Left lung (tissue), 4 donors: ENCODE measurements at regions not wholly inside any gene's neighbourhood (a gene's known extent, or its start where the extent isn't known, plus 50 kb on each side); places are given as distances from the start of the nearest gene placed in this dataset.

Experiments used
- ATAC-seq: fragments of 200-7000 bp; cut with Tn5 transposase; one replicate; pipeline ENCODE4 v1.9.1; 2020; ENCODE audit warnings: moderate library complexity
- DNase-seq, 4 donors: peaks; one replicate each; pipeline ENCODE4 v3.0.0-alpha.2; 2013 to 2020
- H3K27ac ChIP-seq, 2 donors: fragments of 200-600 bp; sonication (generic) in 1 of 2; one replicate each; pipeline versions ENCODE4 v1.5.0 to v1.8.0; 2020 to 2021
- H3K27me3 ChIP-seq, 2 donors: fragments of 200-600 bp; sonication (generic) in 1 of 2; one replicate each; pipeline versions ENCODE4 v1.5.0 to v1.8.0; 2020 to 2021
- H3K36me3 ChIP-seq, 2 donors: fragments of 200-600 bp; sonication (generic) in 1 of 2; one replicate each; pipeline versions ENCODE4 v1.5.0 to v1.8.0; 2020 to 2021
- H3K4me1 ChIP-seq, 2 donors: fragments of 200-600 bp; one replicate each; pipeline ENCODE4 v1.8.0; 2021
- H3K4me3 ChIP-seq, 2 donors: fragments of 200-600 bp; sonication (generic) in 1 of 2; one replicate each; pipeline versions ENCODE4 v1.5.0 to v1.8.0; 2020 to 2021; ENCODE audit warnings: mild to moderate bottlenecking in 1 of 2
- H3K9me3 ChIP-seq, 2 donors: fragments of 200-600 bp; sonication (generic) in 1 of 2; one replicate each; pipeline versions ENCODE4 v1.5.0 to v1.8.0; 2020 to 2021
- intact Hi-C, 2 donors: fragments of 100-400 bp; cut with DNase I; formaldehyde crosslinking; loops; one replicate each; pipeline versions ENCODE4 v1.11.2 to v1.14.2; 2022
- TF ChIP-seq, protein P1 (sequence below), 2 donors: fragments of 200-600 bp; sonication (generic) in 1 of 2; IDR thresholded peaks; one replicate each; pipeline versions ENCODE4 v1.5.0 to v1.8.0; 2021; ENCODE audit warnings: antibody characterized with exemption in 2 of 2
- donor health status: DM: no; HTN: yes; CAD: no.
- donor health status: DM: no; HTN: no; CAD: no.

DNA sequence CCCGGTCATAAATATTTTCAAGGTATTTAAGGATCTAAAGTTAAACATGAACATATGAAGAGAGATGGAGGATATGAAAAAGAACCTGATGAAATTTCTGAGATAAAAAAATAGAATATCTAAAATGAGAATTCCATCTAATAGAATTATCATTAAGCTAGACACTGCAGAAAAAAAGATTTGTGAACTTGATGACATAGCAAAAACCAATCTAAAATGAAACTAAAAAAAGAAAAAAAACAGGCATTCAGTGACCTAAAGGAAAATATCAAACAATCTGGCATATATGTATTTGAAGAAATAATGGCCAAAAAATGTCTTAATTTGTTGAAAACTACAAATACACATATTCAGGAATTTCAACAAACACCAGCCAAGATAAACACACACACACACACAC is 81.6 kb upstream of the ZC3H12C start:
- TF ChIP-seq, protein P1, sequence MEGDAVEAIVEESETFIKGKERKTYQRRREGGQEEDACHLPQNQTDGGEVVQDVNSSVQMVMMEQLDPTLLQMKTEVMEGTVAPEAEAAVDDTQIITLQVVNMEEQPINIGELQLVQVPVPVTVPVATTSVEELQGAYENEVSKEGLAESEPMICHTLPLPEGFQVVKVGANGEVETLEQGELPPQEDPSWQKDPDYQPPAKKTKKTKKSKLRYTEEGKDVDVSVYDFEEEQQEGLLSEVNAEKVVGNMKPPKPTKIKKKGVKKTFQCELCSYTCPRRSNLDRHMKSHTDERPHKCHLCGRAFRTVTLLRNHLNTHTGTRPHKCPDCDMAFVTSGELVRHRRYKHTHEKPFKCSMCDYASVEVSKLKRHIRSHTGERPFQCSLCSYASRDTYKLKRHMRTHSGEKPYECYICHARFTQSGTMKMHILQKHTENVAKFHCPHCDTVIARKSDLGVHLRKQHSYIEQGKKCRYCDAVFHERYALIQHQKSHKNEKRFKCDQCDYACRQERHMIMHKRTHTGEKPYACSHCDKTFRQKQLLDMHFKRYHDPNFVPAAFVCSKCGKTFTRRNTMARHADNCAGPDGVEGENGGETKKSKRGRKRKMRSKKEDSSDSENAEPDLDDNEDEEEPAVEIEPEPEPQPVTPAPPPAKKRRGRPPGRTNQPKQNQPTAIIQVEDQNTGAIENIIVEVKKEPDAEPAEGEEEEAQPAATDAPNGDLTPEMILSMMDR (IDR thresholded peaks at IDR 0.05) = no peak
- Histone ChIP-seq H3K36me3 (no peaks in the 10 kb centered on the region), H3K4me3 (no peak overlapping the region), H3K27me3 (no peaks in the 10 kb centered on the region), H3K9me3 (peaks cover 0 to 23% of the 10 kb centered on the region in 2 donors), H3K4me1 (no peaks in the 10 kb centered on the region), H3K27ac (no peak overlapping the region)
- DNase-seq = no peak
- no peak for ATAC-seq
- intact Hi-C loops = no loop called here

DNA sequence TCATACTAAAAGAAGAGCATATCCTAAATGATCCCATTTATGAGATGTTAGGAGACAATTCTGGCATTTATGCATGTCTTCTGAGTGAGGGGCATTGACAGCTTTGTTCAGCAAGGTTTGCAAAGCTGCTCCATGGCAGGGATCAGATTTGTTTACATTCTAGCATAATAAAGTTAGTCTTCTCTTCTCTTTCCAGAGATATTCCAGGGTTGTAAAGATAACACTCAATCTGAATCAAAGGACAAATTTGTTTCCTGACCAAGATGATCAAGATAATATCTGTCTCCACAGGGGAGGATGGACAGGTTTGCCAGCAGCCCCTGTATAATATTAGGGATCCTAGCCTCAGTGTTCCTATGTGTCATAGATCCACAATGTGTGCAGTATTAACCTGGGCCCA is 77.5 kb upstream of the ZC3H12C start:
- intact Hi-C loops = no loop called here
- Histone ChIP-seq H3K36me3 (no peaks in the 10 kb centered on the region), H3K4me3 (no peak overlapping the region), H3K9me3 (peaks cover 0 to 17% of the 10 kb centered on the region in 2 donors), H3K27me3 (no peaks in the 10 kb centered on the region), H3K27ac (no peak overlapping the region), H3K4me1 (no peaks in the 10 kb centered on the region)
- no peak for DNase-seq
- TF ChIP-seq, protein P1 (IDR thresholded peaks at IDR 0.05) = no peak
- no peak for ATAC-seq

DNA sequence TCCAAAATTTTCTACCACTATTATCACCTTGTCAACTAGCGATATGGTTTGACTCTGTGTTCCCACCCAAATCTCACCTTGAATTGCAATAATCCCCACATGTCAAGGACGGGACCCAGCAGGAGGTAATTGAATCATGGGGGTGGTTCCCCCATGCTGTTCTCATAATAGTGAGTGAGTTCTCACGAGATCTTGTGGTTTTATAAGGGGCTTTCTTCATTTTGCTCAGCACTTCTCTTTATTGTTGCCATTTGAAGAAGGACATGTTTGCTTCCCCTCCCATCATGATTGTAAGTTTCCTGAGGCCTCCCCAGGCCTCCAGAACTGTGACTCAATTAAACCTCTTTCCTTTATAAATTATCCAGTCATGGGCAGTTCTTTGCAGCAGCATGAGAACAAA is 73.5 kb upstream of the ZC3H12C start:
- H3K9me3 ChIP-seq = no peaks in the 10 kb centered on the region
- TF ChIP-seq, protein P1 (IDR thresholded peaks at IDR 0.05) = no peak
- H3K36me3 ChIP-seq = no peaks in the 10 kb centered on the region
- H3K27me3 ChIP-seq = no peaks in the 10 kb centered on the region
- ATAC-seq = no peak
- H3K4me1 ChIP-seq = no peaks in the 10 kb centered on the region
- H3K27ac ChIP-seq = no peak overlapping the region
- intact Hi-C loops = no loop called here
- no peak for DNase-seq
- no peak overlapping the region for H3K4me3 ChIP-seq

DNA sequence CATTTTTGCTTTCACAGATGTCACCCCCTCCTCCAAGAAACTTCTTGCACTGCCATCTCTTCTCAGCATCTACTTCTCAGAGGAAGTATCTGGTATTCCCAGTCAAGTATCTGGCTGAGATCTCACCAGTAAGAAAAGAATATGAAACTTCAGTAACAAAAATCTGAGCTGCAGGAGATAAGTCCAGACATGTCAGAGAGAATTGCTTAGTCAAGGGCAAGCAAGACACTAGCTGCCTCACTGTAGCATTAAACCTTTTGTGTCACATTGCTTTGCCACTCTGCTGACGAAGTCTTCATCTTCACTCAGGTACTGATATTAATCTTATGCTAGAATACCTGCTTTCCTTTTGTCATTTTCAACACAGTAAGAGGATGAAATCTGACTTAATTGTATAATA is 70.6 kb upstream of the ZC3H12C start:
- ATAC-seq = no peak
- no peaks in the 10 kb centered on the region for H3K9me3 ChIP-seq
- no peak overlapping the region for H3K4me3 ChIP-seq
- H3K27ac ChIP-seq = no peak overlapping the region
- no peaks in the 10 kb centered on the region for H3K4me1 ChIP-seq
- no peak for DNase-seq
- TF ChIP-seq, protein P1 (IDR thresholded peaks at IDR 0.05) = no peak
- H3K27me3 ChIP-seq = no peaks in the 10 kb centered on the region
- no peaks in the 10 kb centered on the region for H3K36me3 ChIP-seq
- intact Hi-C loops = no loop called here

DNA sequence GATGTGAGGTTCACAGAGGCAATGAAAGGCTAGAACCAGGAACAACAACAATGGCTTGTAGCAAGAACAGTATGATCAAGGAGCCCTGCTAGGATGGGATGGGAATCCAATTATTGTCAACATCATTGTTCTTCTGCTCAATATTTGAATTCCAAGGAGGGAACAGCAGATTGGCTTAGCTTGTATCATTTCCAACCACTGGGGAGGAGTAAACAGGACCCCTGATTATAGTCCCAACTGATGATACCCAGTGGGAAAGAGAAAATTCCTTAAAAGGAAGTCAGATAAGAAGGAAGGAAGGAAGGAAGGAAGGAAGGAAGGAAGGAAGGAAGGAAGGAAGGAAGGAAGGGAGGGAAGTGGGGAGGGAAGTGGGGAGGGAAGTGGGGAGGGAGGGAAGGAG is 69.5 kb upstream of the ZC3H12C start:
- Histone ChIP-seq H3K36me3 (no peaks in the 10 kb centered on the region), H3K27me3 (no peaks in the 10 kb centered on the region), H3K4me3 (no peak overlapping the region), H3K9me3 (no peaks in the 10 kb centered on the region), H3K27ac (no peak overlapping the region), H3K4me1 (no peaks in the 10 kb centered on the region)
- ATAC-seq (no peak), DNase-seq (no peak)
- TF ChIP-seq, protein P1 (IDR thresholded peaks at IDR 0.05) = no peak
- intact Hi-C loops = no loop called here
